Peyer's patch (tissue), 4 donors: ENCODE measurements at regions not wholly inside any gene's neighbourhood (a gene's known extent, or its start where the extent isn't known, plus 50 kb on each side); places are given as distances from the start of the nearest gene placed in this dataset.

Experiments used
- DNase-seq, 3 donors: peaks; one replicate each; pipeline ENCODE4 v3.0.0-alpha.2; 2017 to 2019
- H3K27ac ChIP-seq, 4 donors: fragments of 200-600 bp; sonication (generic); one replicate each; pipeline ENCODE4 v1.5.1; 2016 to 2019
- H3K27me3 ChIP-seq, 2 donors: fragments of 200-600 bp; sonication (generic); one replicate each; pipeline ENCODE4 v1.5.1; 2019
- H3K36me3 ChIP-seq, 3 donors: fragments of 200-600 bp; sonication (generic); one replicate each; pipeline ENCODE4 v1.5.1; 2016 to 2019
- H3K4me1 ChIP-seq, 4 donors: fragments of 200-600 bp; sonication (generic); one replicate each; pipeline ENCODE4 v1.5.1; 2016 to 2019
- H3K4me3 ChIP-seq, 4 donors: fragments of 200-600 bp; sonication (generic); 1 replicate in 3 of 4; 2 replicates in 1 of 4; pipeline ENCODE4 v1.5.1; 2016 to 2019; ENCODE audit warnings: mild to moderate bottlenecking in 1 of 4
- H3K9me3 ChIP-seq, 4 donors: fragments of 200-600 bp; sonication (generic); one replicate each; pipeline ENCODE4 v1.5.1; 2016 to 2019; ENCODE audit warnings: mild to moderate bottlenecking in 1 of 4
- POLR2A ChIP-seq, 2 donors: fragments of 450-650 bp; IDR thresholded peaks; one replicate each; pipeline ENCODE4 v1.5.1; 2017; ENCODE audit warnings: antibody characterized with exemption in 2 of 2, mild to moderate bottlenecking in 2 of 2, moderate library complexity in 2 of 2
- TF ChIP-seq, protein P1 (sequence below), 6 experiments: fragments of 450-650 bp in 4 of 6; fragments of 200-600 bp in 2 of 6; sonication (generic) in 1 of 6; IDR thresholded peaks; one replicate each; pipeline ENCODE4 v1.5.1; 2017 to 2019; ENCODE audit warnings: antibody characterized with exemption in 6 of 6, mild to moderate bottlenecking in 3 of 6, moderate library complexity in 1 of 6

DNA sequence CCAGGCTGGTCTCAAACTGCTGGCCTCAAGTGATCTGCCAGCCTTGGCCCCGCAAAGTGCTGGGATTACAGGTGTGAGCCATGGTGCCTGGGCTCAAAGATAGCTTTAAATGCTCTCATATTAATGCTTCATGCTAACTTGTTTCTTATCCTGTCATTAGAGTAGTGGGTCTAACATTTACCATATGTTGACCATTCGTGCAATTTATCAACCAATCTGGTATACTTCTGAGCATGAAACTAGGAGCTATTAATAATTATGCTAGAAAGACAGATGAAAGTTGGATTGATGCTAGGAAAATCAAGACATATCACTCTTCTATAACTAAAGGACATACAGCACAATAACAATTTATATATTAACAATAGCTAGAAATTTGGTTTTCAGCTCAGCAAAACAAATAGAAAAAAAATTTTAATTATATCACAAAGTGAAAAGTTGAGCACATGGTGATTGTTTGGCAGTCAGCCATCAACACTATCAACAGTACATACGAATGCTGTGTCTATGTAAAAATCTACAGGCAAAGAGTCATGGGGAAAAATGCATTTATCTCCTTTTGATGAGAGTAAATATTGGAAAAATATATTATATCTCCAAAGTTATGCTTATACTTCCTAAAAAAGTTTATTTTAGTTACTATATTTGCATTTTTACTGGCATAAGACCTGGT lies 112.1 kb upstream of the ABCB5 start:
- H3K9me3 ChIP-seq = no peaks in the 10 kb centered on the region
- no peaks in the 10 kb centered on the region for H3K36me3 ChIP-seq
- DNase-seq = no peak
- no peaks in the 10 kb centered on the region for H3K4me1 ChIP-seq
- H3K27ac ChIP-seq = no peak overlapping the region
- no peak overlapping the region for H3K4me3 ChIP-seq
- H3K27me3 ChIP-seq = no peaks in the 10 kb centered on the region
- TF ChIP-seq POLR2A (IDR thresholded peaks at IDR 0.05) = no peak
- TF ChIP-seq, protein P1, sequence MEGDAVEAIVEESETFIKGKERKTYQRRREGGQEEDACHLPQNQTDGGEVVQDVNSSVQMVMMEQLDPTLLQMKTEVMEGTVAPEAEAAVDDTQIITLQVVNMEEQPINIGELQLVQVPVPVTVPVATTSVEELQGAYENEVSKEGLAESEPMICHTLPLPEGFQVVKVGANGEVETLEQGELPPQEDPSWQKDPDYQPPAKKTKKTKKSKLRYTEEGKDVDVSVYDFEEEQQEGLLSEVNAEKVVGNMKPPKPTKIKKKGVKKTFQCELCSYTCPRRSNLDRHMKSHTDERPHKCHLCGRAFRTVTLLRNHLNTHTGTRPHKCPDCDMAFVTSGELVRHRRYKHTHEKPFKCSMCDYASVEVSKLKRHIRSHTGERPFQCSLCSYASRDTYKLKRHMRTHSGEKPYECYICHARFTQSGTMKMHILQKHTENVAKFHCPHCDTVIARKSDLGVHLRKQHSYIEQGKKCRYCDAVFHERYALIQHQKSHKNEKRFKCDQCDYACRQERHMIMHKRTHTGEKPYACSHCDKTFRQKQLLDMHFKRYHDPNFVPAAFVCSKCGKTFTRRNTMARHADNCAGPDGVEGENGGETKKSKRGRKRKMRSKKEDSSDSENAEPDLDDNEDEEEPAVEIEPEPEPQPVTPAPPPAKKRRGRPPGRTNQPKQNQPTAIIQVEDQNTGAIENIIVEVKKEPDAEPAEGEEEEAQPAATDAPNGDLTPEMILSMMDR (IDR thresholded peaks at IDR 0.05) = no peak

DNA sequence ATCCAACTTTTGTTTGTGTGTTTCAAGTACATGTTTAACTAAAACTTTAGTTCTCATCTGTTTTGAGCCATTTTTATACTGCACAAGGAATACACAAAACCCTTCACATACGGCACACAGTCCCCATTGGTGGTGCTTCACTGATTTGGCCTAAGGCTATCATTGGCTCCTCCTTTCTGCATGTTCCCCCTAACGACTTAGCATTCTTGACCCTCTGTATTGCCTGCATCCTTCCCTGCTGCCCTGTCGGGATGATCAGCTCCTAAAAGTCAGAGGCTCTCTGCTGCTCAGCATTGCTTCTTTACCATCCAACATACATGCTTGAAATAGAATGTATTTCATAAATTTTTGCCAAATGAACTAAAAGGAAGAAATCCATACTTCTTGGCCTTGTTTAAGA lies 111.4 kb upstream of the ABCB5 start:
- no peak overlapping the region for H3K27ac ChIP-seq
- no peak for DNase-seq
- no peaks in the 10 kb centered on the region for H3K36me3 ChIP-seq

DNA sequence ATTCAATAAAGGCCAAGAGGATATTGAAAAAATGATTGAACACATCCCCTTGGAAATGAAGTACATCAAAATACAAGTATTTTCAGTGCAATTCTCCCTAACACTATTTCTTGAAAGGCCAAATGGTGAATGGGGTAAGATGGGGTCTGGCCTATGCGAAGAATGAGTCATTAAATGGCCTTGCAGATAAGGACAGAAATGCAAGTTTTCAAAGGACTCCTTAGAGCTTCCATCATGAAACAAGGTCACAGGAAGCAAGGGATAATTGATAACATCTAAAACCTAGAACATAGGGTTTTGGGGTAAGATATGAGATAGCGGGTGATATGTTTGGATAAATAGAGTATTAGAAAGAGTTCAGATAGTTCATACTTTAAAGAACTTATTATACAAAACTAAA lies 109.3 kb upstream of the ABCB5 start:
- Histone ChIP-seq H3K4me3 (no peak overlapping the region), H3K36me3 (no peaks in the 10 kb centered on the region), H3K9me3 (no peaks in the 10 kb centered on the region), H3K4me1 (no peaks in the 10 kb centered on the region), H3K27me3 (no peaks in the 10 kb centered on the region), H3K27ac (no peak overlapping the region)
- no peak for DNase-seq
- TF ChIP-seq, protein P1 (IDR thresholded peaks at IDR 0.05) = no peak
- no peak for TF ChIP-seq POLR2A (IDR thresholded peaks at IDR 0.05)

More for the DNA sequence above, 111.4 kb upstream of the ABCB5 start:
- Histone ChIP-seq H3K9me3 (no peaks in the 10 kb centered on the region), H3K4me3 (no peak overlapping the region), H3K27me3 (no peaks in the 10 kb centered on the region), H3K4me1 (no peaks in the 10 kb centered on the region)
- TF ChIP-seq, protein P1 (IDR thresholded peaks at IDR 0.05) = no peak
- TF ChIP-seq POLR2A (IDR thresholded peaks at IDR 0.05) = no peak

DNA sequence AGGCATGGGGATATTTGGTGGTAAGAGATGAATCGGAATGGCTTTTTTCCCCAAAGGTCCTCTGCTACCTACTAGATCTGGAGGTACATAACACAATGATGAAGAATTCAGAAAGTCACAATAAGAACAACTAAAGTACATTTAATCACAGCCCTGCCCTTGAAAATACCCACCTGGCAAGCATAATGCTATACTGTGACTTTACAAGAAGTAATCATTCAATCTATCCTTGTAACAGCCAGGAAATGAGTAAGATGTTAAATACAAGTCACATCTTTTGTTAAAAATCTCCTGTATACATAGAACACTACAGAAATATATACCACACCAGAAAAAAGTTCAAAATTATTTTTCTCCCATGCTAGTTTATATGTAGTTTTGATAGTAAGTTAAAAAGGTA lies 108.3 kb upstream of the ABCB5 start:
- H3K4me1 ChIP-seq = no peaks in the 10 kb centered on the region
- H3K36me3 ChIP-seq = no peaks in the 10 kb centered on the region
- DNase-seq = no peak
- no peaks in the 10 kb centered on the region for H3K9me3 ChIP-seq
- H3K4me3 ChIP-seq = no peak overlapping the region
- TF ChIP-seq POLR2A (IDR thresholded peaks at IDR 0.05) = no peak
- TF ChIP-seq, protein P1 (IDR thresholded peaks at IDR 0.05) = no peak
- no peaks in the 10 kb centered on the region for H3K27me3 ChIP-seq
- H3K27ac ChIP-seq = no peak overlapping the region

DNA sequence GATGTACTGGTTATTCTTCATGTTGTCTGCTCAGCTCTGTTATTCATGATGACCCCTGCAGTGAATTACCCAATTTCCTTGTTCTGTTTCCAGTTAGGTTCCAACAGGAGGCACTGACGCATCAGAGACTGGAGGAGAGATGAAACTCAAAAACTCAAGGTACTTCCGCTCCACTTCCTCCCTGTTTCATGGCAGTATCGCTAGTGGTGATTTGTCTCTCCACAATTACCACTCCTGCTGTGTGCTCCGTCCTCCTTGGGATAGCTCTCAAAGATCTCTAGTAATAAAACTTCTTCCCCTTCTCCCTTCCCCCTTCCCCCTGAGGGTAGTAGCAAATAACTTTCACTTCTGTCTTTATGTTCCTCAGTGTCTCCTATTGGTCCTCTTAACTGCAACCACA lies 107.4 kb upstream of the ABCB5 start:
- TF ChIP-seq, protein P1 (IDR thresholded peaks at IDR 0.05) = no peak
- TF ChIP-seq POLR2A (IDR thresholded peaks at IDR 0.05) = no peak
- no peak overlapping the region for H3K4me3 ChIP-seq
- no peaks in the 10 kb centered on the region for H3K27me3 ChIP-seq
- H3K9me3 ChIP-seq = no peaks in the 10 kb centered on the region
- no peak for DNase-seq
- H3K36me3 ChIP-seq = no peaks in the 10 kb centered on the region
- H3K27ac ChIP-seq = no peak overlapping the region
- no peaks in the 10 kb centered on the region for H3K4me1 ChIP-seq
